HG03439 (cell line): ENCODE measurements at regions not wholly inside any gene's neighbourhood (a gene's known extent, or its start where the extent isn't known, plus 50 kb on each side); places are given as distances from the start of the nearest gene placed in this dataset.

Experiments used
- ATAC-seq: cut with Tn5 transposase; IDR thresholded peaks from one replicate; pipeline ENCODE4 v1.9.1; 2021; ENCODE audit warnings: mild to moderate bottlenecking, moderate library complexity; ENCODE audit not compliant: unreplicated experiment

DNA sequence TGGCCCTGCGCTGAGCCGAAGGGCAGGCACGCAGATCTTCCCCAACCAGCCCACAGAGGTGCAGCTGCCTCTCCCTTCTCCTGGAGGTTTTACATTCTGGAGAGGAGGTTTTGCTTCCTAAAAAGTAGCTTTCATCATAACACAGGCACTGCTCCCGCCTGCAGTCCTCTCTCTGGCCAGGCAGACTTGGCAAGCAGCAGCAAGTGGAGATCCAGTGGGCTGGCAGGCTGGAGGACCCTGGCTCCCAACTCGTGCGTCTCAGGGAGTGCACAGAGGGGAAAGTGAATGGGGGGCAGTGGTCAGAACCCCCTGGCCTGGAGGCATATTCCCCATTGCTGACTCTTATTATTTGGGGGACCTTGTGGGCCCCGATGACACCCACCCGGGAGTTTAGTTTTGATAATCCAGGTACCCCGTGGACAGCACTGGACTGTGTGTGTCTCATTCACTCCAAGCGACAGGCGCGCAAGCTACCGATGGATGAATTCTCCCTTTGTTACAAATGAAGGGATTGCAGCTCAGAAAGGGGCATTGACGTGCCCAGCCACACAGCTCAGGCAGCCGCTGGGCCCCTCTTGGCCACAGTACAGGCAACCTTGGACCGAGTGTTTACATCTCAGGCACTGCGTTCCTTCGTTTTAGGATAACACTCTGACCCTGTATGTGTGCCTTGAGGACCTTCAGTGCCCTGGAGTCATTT is 1223.9 kb downstream of the BRD1 start:
- no peak for ATAC-seq

DNA sequence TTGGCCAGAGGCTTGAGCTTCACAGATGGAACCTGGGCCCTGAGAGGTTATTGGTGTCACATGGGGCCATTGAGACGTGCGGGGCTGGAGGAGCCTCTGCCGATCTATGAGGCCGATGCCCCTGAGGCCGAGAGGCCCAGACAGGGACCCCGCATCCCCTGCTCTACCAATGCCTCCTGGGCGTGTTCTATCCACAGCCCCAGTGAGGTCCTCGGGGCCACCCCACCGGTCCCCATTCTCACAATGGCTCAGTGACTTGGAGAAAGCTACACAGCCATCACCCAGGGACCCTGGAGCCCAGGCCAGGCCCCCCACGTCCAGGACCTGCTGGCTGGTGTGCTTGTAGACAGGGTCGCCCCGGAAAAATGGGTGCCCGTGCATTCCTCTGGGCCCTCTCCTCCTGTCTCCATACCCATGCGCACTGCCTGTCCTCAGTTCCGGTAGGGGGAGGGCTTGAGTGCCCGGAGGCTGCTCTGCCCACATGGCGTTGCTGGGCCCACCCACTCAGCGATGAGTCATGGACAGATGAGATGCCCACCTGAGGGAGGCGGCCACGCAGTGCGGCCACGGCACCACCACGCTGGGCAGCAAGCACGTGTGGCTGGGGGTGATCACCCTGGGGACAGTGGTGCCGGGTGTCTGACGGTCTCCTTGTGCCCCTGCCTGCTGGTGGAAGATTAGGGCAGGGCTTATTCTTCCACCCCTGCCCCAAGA is 1224.7 kb downstream of the BRD1 start:
- no peak for ATAC-seq

DNA sequence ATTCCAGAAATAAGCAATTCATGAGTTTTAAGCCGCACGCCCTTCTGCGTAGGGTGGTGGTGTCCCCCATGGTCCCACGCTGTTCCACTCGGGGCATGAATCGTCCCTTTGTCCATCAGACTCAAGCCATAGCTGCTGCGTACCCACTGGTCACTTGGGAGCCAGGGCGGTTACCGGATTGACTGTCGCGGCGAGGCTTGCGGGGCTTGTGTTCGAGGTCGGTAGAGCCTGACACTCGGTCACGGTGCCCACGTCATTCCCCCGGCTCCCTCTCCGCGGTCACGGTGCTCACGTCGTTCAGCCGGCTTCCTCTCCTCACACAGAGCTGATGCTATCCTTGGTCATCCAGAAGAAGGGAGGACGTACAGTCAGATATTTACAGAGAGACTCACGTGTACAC is 1227.0 kb downstream of the BRD1 start:
- no peak for ATAC-seq

DNA sequence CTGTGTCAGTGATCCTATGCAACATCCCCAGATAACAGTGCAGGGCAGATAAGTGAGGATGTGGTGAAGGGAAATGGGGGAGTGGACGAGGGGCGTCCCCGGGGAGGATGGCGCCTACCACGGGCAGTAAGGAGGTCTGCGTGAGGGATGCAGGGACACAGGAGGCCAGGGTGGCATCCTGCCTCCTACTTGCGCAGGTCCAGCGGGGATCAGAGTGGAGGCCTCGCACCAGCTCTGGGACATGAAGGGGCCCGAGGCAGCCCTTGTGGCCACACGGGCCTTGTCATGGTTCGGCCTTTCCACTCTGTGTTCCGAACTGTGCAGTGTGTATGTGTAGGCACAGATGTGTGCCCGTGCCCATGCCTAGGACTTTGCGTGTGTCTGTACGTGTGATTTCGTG is 1227.5 kb downstream of the BRD1 start:
- ATAC-seq = no peak

DNA sequence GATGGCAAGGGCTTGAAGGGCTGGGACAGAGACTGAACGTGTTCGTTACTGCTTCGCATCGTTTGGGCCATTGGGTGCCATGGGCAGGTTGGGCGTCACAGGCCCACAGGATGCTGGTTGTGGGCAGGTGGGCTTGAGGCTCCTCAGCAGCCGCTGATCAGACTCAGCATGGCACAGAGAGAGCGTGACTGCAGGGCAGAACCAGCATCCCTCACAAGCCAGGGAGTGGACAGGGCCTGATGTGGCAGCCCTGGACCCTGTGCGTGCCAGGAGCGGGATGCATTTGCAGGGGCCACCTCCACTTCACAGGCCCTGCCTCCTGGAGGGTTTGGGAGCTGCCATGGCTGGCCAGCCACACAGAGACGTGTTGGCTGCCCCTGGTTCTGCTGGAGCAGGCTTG is 1228.3 kb downstream of the BRD1 start:
- ATAC-seq = no peak

DNA sequence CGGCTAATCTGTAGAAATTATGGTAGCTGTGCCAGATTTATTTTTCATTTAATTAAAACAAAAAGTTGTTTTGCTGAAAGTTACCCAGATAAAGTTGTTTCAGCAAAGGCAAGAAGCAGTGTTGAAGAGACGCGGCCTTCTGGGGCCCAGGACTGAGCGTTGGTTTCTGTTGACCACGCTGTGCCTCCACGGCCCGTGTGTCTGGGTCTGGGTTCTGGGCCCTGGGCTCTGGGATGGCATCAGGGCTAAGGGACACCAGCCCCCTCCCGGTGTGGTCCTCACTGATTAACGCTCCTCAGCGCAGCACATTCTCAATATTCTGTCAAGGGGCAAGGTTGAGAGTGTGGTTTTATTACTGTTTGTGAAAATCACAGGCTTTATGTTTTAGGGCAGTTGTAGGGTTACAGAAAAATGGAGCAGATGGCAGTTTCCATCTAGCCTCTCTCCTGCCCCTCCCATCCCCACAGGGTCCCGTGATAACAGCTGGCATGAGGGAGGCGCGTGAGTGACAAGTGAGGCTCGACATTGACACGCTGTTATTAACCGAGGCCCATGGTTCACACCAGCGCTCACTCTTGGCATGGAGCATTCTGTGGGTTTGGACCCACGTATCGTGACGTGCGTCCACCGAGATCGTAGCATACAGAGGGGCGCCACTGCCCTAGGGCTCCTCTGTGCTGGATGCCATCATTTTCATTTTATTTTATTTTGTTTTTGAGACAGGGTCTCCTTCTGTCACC is 1231.4 kb downstream of the BRD1 start:
- ATAC-seq = no peak

DNA sequence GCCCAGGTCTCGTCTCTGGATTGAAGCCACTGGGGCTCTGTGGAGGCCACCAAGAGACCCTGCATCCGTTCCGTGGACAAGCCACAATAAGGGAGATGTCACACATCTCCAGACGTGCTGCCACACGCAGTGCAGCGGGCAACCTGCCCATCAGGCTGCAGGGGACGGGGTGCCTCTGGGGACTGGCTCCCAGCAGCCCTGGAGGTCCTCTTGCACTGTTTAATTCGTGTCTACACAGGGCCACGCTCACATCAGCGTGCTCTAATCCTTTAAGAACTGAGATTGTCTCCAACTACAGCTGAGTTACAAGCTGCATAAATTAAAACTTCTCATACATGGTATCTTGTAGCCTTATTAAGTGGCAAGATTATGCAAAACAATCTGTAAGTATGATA is 1232.2 kb downstream of the BRD1 start:
- no peak for ATAC-seq

DNA sequence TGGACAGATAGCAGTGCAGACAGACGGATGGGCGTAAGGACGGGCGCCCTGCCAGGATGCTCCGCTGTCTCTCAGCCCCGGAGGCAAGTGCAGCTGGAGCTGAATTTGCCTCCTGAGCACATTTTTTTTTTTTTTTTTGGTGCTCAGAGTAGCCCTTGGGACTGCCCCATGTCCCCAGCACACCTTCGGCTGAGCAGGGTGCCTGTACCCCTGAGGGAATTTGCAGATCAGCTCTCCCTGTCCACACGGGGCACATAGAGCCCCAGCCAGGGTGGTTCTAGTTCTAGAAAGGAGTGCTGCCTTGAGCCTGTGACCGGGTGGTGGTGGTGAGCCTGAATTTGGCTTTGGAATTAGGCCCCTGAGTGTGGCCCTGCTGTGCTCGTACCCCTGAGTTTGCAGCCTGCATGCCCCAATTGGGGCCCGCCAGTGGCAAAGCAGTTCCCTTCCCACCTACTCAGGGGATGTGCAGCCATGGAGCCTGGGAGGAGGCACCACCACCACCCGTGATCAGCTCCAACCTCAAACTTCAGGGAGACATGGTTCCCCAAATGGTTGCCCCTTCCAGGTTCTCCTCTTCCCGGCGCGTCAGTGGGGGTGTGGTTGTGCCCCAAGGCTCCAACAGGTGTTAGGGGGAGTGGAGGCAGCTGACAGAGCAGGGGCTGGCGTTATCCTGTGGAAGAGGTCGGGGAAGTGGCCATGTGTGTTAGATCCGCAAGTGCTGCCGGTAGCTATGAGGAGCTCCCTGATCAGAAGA is 1232.7 kb downstream of the BRD1 start:
- ATAC-seq = no peak

DNA sequence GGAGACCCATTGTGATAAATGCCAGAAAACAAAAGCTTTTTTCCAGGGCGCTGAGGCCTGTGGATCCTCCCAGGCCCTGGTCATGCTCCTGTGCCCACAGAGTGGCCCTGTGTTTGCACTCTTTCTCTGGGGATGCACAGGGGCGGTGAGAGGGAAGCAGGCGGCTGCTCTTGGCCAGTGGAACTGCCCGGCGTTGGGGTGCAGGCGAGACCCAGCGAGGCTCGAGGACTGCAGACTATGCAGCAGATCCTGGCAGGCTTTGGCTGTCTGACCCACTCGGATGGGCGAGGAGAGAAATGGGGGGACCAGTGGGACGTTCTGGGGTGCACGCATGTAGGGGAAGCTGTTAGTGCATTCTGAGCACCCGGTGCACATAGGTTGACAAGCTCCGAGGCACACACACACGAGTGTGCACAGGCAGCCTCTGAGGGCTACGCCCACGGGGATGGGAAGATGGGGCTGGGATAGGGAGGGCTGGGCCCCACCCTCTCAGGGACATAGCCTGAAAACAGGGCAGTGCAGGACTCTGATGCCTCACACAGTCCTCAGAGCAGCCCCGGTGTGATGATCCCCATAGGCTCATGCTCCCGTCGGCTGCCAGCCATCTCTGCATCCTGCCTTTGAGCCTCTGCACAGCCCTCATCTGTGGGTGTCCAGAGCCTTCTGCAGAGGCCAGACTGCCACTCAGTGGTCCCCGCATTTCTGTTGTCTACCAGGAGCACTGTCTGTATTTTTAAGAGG is 1233.5 kb downstream of the BRD1 start:
- no peak for ATAC-seq

DNA sequence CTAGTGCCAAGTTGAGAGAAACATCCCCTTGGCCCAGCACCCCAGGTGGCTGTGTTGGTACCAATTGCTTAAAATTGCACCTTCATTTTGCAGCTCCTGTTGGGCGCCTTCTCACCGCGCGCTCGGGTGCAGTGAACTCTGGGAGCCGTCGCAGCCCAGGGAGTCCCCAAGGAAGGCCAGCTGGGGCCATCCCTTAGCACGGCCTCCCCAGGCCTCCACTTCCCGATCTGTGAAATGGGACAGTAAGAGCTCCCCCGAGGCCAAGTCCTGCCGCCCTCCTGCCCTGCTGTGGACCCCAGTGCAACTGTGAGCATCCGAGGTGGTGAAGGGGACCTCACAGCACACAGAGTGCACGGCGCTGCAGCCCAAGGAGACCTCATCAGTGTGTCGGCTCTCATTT is 1234.1 kb downstream of the BRD1 start:
- no peak for ATAC-seq

DNA sequence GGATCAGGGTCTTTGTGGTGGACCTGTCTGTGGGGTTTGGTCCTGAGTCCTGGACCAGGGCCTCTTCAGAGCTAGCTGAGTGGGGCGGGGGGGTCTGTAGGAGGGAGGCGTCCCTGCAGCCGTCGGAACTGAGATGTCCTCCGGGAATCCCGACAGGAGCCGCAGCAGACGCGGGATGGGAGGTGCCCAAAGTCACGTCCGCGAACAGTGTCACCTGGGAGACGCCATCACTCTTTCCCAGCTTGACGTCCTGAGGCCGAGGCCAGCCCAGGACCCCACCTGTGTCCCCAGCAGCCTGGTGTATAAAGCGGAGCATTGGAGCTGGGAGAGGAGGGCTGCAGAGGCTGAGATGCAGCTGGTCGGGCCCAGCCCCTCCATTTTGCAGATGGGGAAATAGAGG is 1234.7 kb downstream of the BRD1 start:
- no peak for ATAC-seq

DNA sequence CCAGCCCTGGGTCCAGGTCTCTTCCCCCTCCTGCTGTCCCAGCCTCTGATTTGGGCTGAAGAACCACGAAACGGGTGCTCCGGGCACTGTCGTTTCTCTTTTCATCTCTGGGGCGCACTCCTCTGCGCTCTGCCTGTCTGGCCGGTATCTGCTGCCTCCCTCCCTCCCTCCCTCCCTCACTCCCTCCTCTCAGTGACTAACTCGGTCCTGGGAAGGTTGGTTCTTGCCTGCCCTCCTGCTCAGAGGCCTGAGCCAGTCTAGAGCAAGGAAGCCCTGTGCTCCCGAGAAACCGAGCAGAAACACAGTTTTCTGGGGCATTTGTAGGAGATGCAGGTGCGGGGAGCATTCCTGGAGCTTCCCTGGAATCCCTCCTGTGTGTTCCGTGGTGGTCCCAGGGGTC is 1235.2 kb downstream of the BRD1 start:
- ATAC-seq = no peak

DNA sequence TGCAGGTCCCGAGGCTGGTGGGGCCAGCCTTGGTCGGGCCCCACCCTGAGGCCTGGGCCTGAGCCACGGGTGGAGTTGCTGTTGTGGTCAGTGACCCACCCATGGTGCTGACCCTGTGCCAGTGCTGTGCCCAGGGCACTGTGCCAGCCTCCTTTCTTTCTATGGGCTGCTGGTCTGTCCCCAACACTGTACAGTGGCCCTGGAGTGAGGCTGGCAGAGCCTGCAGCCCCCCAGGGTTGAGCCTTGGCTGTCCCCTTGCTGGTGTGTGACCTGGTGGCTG is 1235.7 kb downstream of the BRD1 start:
- ATAC-seq = no peak

DNA sequence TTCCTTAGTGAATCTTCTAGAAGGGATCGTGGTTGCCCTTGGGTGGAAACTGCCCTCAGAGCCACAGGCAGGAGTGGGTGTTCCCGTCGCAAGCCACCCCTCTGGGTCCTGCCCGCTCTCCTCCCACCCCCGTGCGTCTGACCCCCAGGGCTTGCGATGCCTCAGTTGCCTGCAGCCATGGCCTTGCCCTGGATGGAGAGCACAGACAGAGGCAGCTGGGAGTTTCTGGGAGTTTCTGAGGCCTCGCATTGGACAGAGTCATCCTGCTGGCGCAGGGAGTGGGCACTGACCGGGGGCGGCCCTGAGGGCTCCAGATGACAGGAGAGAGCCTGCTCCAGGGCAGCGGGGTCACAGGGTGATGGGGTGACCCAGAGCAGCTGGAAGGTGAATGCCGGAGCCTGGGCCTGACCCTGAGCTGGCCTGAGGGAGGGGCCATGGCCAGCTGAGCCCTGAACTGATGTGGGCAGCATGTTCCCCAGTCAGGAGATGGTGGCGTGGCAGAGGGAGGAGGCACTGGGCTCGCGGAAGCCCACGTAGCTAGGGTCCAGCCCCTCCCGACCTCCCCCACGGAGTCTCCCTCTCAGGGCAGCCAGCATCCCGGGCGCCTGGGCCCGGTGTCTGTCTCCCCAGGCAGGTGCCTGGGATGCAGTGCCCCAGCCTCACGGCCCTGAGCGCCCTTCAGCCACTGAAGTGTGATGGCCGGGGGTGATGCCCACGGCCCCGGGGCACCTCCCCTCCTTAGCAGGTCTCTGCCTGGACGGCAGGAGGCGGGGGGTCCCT is 1236.2 kb downstream of the BRD1 start:
- no peak for ATAC-seq

DNA sequence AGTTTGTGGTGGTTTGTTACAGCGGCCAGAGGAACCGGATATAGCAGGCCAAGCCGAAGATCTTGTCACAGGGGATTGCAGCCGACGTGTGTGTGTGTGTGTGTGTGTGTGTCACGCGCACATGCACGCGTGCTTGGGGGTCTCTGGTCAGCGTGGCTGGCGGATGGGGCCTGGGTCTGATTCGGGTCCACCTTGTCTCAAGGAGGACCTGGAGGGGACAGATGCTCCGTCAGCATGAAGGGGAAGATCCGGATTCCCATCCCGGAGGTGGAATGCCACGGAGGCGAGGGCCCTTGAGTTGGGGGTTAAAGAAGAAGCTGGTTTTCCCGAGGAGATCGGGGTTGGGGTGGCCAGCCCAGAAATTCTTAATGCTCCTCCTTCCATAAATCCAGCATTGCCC is 1237.8 kb downstream of the BRD1 start:
- no peak for ATAC-seq

DNA sequence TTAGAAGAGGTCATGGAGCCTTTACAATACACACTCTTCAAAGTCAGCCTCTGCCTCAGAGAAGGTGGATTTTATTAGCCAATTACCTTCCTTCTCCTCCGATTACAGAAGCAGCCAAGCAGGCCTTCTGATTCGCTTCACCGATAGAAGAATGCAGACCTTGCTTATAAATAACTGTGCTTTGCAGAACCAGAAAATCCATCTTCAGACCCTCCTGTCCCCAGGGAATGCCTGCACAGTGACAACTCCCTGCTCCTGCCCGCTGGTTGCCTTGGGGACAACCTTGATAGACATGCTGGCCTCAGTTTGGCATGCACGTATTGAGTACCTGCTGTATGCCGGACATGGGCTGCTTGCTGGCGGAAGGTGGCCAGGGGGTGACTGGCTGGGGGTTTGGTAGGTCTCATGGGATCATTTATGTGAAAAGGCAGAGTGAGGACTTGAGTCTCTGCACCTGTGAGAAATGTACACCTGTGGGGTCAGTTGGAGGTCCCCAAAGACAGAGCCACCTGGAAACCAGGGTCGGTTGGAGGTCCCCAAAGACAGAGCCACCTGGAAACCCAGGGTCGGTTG is 1238.7 kb downstream of the BRD1 start:
- ATAC-seq = no peak

DNA sequence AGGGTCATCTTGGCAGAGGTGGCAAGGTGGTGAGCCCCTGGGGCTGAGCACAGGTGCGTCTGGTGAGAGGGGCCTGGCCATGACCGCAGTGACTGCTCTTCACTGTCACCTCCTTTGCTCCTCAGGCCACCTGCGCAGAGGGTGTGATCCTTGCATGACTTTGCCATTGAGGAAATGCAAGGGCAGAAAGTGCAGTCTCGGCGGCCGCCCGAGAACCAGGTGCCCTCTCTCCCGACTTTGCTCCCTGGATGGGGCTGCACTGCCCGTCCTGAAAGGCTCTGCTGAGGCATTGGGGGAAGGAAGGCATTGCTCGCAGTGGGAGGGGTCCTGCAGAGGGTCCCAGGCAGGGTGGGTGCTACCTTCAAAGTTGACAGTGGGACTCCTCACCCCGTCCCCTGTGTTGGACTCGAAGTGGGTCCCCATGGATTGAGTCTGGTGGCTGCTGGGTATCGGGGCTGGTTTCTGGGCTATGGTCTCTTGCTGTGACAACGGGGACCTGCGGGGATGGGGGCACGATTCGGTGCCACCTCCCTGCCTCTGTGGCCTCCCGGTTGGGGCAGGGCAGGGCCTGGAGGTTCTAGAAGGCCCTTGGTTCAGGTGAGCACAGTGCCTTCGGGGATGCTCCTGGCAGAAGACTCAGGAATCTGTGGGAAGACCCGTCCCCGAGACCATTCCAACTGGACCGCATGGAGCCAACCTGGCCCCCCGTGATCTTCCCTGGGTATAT is 1239.4 kb downstream of the BRD1 start:
- ATAC-seq = no peak

DNA sequence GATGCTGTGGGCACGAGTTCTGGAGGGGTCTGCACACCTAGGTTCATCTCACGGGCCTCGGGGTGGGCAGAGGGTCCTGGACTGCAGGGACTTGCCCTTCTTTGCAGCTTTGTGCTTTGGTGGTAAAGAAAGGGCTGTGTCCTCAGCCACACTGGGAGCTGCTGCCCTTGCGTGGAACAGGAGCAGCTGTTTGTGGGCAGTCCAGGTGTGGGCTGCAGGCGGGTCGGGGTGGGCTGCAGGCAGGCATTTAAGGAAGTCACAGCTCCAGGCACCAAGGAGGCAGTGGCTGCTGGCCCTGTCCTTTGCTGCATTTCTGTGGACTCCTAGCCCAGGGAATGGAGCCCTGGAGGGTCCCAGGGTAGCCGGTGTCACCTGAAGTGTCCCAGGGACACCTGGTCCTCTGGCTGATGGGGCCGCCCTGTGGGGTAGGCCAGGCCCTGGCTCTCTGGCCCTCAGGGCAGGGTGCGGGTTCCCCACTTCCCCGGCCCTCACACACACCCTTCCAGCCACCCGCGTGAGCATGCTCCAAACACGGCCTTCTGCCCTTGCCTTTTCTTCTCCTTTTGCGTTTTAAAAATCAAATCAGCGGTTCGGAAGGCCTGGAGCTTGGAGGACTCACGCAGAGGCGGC is 1240.3 kb downstream of the BRD1 start:
- ATAC-seq = no peak

DNA sequence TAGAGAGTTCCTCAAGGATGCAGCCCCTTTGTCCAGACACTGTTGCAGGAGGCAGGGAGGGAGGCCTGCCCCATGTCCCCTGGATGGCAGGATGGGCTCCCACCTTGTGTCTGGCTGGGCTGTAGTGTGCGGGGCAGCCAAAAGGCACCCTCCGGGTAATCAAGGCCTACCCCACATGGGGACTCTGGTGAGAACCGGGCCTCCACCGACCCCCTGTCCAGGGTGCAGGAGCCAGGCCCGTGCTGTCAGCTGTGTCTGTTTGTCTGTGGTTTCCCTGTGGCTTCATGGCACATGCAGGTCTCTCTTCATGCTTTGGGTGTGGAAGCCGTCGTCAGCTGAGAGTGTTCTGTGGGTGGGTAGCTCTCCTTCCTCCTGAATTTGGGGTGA is 1240.9 kb downstream of the BRD1 start:
- no peak for ATAC-seq
